Thyroid gland (tissue), 4 donors: ENCODE measurements at regions not wholly inside any gene's neighbourhood (a gene's known extent, or its start where the extent isn't known, plus 50 kb on each side); places are given as distances from the start of the nearest gene placed in this dataset.

Experiments used
- CTCF ChIP-seq, 6 experiments: fragments of 200-600 bp in 3 of 6; fragments of 450-650 bp in 3 of 6; sonication (generic) in 3 of 6; IDR thresholded peaks; one replicate each; pipeline ENCODE4 v1.5.1; 2016 to 2019; ENCODE audit warnings: antibody characterized with exemption in 6 of 6, mild to moderate bottlenecking in 2 of 6, inconsistent platforms in 1 of 6, moderate library complexity in 1 of 6
- POLR2A ChIP-seq, 2 donors: fragments of 450-650 bp; IDR thresholded peaks; one replicate each; pipeline ENCODE4 v1.6.1; 2017; ENCODE audit warnings: antibody characterized with exemption in 2 of 2, mild to moderate bottlenecking in 2 of 2, moderate library complexity in 1 of 2

DNA sequence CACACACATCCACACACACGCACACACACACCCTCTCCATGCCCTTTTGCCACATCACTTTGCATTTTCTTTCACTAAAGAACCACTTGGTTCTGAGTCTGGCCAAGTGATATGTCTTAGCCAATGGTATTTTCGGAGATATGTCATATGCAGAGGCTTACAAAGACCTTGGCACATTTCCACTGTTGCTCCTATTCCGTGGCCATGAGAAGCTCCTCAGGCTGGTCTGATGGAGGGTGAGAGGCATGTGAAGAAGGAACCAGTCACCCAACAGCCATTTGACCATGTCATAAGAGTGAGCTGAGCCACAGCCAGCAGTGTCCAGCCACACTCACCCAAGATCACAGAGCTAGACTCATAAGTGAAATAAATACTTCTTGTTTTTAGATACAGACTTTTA lies 212.6 kb upstream of the NAV2 start:
- TF ChIP-seq POLR2A (IDR thresholded peaks at IDR 0.05) (no peak), CTCF (IDR thresholded peaks at IDR 0.05) (no peak)
